ENCODE measurements at regions not wholly inside any gene's neighbourhood (a gene's known extent, or its start where the extent isn't known, plus 50 kb on each side); places are given as distances from the start of the nearest gene placed in this dataset.

GRCh38 chr14:51318813-51319597 lies 79.0 kb downstream of the TMX1 start:
- ATAC-seq: no peak
- no peak overlapping the region for H3K27ac ChIP-seq
- no peaks in the 10 kb centered on the region for H3K9me3 ChIP-seq

DNA sequence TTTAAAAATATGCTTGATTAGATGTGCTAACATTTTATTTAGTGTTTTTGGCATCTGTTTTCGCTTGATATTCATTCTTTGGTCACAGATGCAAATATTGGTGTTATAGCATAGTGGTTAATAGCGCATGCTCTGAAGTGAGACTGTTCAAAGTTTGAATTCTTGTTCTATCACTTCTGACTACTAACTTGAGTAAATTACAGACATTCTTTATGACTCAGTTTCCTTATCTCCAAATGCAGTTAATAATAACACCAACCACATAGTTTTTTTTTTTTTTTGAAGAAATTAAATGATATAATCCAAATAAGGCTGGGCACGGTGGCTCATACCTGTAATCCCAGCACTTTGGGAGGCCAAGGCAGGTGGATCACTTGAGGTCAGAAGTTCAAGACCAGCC lies 81.0 kb downstream of the TMX1 start:
- TF ChIP-seq, protein P1, sequence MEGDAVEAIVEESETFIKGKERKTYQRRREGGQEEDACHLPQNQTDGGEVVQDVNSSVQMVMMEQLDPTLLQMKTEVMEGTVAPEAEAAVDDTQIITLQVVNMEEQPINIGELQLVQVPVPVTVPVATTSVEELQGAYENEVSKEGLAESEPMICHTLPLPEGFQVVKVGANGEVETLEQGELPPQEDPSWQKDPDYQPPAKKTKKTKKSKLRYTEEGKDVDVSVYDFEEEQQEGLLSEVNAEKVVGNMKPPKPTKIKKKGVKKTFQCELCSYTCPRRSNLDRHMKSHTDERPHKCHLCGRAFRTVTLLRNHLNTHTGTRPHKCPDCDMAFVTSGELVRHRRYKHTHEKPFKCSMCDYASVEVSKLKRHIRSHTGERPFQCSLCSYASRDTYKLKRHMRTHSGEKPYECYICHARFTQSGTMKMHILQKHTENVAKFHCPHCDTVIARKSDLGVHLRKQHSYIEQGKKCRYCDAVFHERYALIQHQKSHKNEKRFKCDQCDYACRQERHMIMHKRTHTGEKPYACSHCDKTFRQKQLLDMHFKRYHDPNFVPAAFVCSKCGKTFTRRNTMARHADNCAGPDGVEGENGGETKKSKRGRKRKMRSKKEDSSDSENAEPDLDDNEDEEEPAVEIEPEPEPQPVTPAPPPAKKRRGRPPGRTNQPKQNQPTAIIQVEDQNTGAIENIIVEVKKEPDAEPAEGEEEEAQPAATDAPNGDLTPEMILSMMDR (IDR thresholded peaks at IDR 0.05): no peak
- no peak for ATAC-seq
- Histone ChIP-seq H3K9me3 (no peaks in the 10 kb centered on the region), H3K4me3 (no peak overlapping the region), H3K27ac (no peak overlapping the region), H3K36me3 (no peaks in the 10 kb centered on the region), H3K4me1 (no peaks in the 10 kb centered on the region), H3K27me3 (no peaks in the 10 kb centered on the region)
- intact Hi-C loops (cut with DNase I): no loop called here
- no peak for DNase-seq

More at GRCh38 chr14:51318813-51319597, 79.0 kb downstream of the TMX1 start:
- intact Hi-C loops (cut with DNase I): no loop called here
- no peaks in the 10 kb centered on the region for H3K4me1 ChIP-seq
- no peaks in the 10 kb centered on the region for H3K36me3 ChIP-seq
- H3K27me3 ChIP-seq: no peaks in the 10 kb centered on the region
- no peak overlapping the region for H3K4me3 ChIP-seq
- no peak for DNase-seq
- TF ChIP-seq, protein P1 (IDR thresholded peaks at IDR 0.05): no peak

GRCh38 chr14:51323492-51323891 lies 83.4 kb downstream of the TMX1 start:
- H3K27me3 ChIP-seq: no peaks in the 10 kb centered on the region
- no peak overlapping the region for H3K4me3 ChIP-seq
- no peak for ATAC-seq
- no peak for DNase-seq
- H3K4me1 ChIP-seq: peaks cover 12% of the 10 kb centered on the region
- intact Hi-C loops (cut with DNase I): no loop called here
- no peaks in the 10 kb centered on the region for H3K36me3 ChIP-seq
- H3K9me3 ChIP-seq: no peaks in the 10 kb centered on the region
- TF ChIP-seq, protein P1 (IDR thresholded peaks at IDR 0.05): no peak
- H3K27ac ChIP-seq: no peak overlapping the region

- Histone ChIP-seq H3K27me3 (no peaks in the 10 kb centered on the region), H3K36me3 (no peaks in the 10 kb centered on the region), H3K9me3 (no peaks in the 10 kb centered on the region), H3K27ac (no peak overlapping the region), H3K4me1 (peaks cover 16% of the 10 kb centered on the region), H3K4me3 (no peak overlapping the region)
- ATAC-seq (no peak), DNase-seq (no peak)
- intact Hi-C loops (cut with DNase I): no loop called here
- TF ChIP-seq, protein P1 (IDR thresholded peaks at IDR 0.05): no peak
Observed at GRCh38 chr14:51327376-51327775, 87.3 kb downstream of the TMX1 start.

DNA sequence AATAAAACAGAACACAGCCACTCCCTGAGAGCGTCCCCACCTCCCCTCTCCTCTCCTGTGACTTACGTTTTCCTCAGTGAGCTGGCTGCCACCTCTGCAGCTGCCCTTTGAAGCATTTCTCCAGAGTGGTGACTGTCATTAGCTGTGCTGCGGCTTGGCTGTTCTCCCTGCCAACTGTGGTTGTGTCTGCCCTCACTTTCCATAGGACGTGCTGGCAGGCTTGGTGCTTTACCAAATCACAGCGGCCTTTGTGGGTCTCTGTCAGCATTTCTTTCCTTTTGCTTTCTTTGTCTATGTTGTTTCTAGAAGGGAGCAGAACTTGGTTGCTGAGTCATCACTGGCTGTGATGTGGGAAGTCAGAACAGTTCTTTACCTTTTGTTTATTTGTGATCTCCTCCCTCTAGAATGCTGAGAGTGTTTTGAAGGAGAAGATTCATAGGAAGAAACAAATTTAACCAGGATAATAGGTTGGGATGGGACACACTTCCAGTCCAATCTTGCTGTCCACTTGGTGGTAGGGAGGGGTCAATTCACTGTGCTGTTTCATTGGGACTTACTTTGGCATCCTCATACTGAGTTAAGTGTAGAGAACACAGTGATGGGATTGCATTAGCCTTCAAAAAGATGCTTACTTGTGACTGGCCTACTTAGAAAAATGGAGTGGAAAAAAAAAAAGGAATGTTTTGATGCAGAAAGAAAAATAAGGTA lies 88.2 kb downstream of the TMX1 start:
- intact Hi-C loops (cut with DNase I): no loop called here
- TF ChIP-seq, protein P1 (IDR thresholded peaks at IDR 0.05): no peak
- Histone ChIP-seq H3K36me3 (no peaks in the 10 kb centered on the region), H3K27ac (no peak overlapping the region), H3K9me3 (no peaks in the 10 kb centered on the region), H3K4me1 (peaks cover 16% of the 10 kb centered on the region), H3K27me3 (no peaks in the 10 kb centered on the region), H3K4me3 (no peak overlapping the region)
- DNase-seq: no peak
- ATAC-seq: no peak
